ENCODE measurements at regions not wholly inside any gene's neighbourhood (a gene's known extent, or its start where the extent isn't known, plus 50 kb on each side); places are given as distances from the start of the nearest gene placed in this dataset.
"Not testable (repeated sequence)": the region's sequence is repeated elsewhere in the genome, so short reads cannot be mapped to it uniquely, and the experiment has no call there.

DNA sequence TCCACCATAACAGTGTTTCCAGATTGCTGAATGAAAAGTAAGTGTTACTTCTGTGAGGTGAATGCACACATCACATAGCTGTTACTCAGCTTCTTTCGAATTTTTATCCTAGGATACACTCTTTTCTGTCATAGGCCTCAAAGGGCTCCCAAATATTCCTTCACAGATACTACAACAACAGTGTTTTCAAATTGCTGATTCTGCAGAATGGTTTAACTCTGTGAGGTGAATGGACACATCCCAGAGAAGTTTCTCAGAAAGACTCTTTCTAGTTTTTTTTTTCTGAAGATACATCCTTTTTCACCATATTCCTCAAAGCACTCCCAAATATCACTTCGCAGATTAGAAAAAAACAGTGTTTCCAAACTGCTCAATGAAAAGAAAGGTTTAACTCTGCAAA lies 221.1 kb downstream of the OR4A5 start:
- H3K27ac ChIP-seq (ENCODE audit: low read depth, low read length), result no peak overlapping the region
- no peaks in the 10 kb centered on the region for H3K36me3 ChIP-seq (ENCODE audit: insufficient read depth, low read length)
- H3K9me3 ChIP-seq (ENCODE audit: insufficient read depth, low read depth, low read length), result peaks cover 98% of the 10 kb centered on the region
- H3K4me1 ChIP-seq (ENCODE audit: insufficient read depth, low read length), result no peaks in the 10 kb centered on the region
- H3K27me3 ChIP-seq (ENCODE audit: insufficient read depth, low read length), result no peaks in the 10 kb centered on the region
- H3K4me3 ChIP-seq (ENCODE audit: low read length), result no peak overlapping the region
- 68% methylated on average over 2 of the region's 2 CpGs for WGBS
- H3K9ac ChIP-seq (ENCODE audit: low read depth, low read length), result no peak overlapping the region

DNA sequence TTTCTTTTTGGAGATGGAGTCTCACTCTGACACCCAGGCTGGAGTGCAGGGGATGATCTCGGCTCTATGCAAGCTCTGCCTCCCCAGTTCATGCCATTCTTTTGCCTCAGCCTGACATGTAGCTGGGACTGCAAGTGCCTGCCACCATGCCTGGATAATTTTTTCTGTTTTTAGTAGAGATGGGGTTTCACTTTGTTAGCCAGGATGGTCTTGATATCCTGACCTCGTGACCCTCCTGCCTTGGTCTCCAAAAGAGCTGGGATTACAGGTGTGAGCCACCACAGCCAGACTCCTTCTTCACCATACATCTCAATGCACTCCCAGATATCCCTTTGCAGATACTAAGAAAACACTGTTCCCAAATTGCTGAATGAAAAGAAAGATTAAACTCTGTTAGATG lies 224.3 kb downstream of the OR4A5 start:
- no peaks in the 10 kb centered on the region for H3K36me3 ChIP-seq (ENCODE audit: insufficient read depth, low read length)
- no peaks in the 10 kb centered on the region for H3K4me1 ChIP-seq (ENCODE audit: insufficient read depth, low read length)
- WGBS, result 47% methylated on average over 2 of the region's 2 CpGs
- H3K27ac ChIP-seq (ENCODE audit: low read depth, low read length), result no peak overlapping the region
- peaks cover 98% of the 10 kb centered on the region for H3K9me3 ChIP-seq (ENCODE audit: insufficient read depth, low read depth, low read length)
- no peaks in the 10 kb centered on the region for H3K27me3 ChIP-seq (ENCODE audit: insufficient read depth, low read length)
- H3K9ac ChIP-seq (ENCODE audit: low read depth, low read length), result no peak overlapping the region
- H3K4me3 ChIP-seq (ENCODE audit: low read length), result no peak overlapping the region

DNA sequence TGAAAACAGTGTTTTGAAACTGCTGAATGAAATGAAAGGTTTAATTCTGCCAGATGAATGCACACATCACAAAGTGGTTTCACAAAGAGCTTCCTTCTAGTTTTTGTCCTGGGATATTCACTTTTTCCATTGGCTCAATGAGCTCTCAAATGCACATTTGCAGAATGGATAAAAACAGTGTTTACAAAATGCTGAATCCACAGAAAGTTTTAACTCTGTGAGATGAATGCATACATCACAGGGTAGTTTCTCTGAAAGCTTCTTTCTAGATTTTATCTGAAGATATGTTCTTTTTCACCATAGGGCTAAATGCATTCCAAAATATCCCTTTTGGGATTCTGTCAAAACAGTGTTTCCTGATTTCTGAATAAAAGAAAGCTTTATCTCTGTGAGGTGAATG lies 237.6 kb downstream of the OR4A5 start:
- Histone ChIP-seq H3K4me1 (ENCODE audit: insufficient read depth, low read length) (no peaks in the 10 kb centered on the region), H3K4me3 (ENCODE audit: low read length) (no peak overlapping the region), H3K36me3 (ENCODE audit: insufficient read depth, low read length) (no peaks in the 10 kb centered on the region), H3K27me3 (ENCODE audit: insufficient read depth, low read length) (no peaks in the 10 kb centered on the region), H3K9ac (ENCODE audit: low read depth, low read length) (no peak overlapping the region), H3K9me3 (ENCODE audit: insufficient read depth, low read depth, low read length) (peaks cover 79% of the 10 kb centered on the region), H3K27ac (ENCODE audit: low read depth, low read length) (no peak overlapping the region)

DNA sequence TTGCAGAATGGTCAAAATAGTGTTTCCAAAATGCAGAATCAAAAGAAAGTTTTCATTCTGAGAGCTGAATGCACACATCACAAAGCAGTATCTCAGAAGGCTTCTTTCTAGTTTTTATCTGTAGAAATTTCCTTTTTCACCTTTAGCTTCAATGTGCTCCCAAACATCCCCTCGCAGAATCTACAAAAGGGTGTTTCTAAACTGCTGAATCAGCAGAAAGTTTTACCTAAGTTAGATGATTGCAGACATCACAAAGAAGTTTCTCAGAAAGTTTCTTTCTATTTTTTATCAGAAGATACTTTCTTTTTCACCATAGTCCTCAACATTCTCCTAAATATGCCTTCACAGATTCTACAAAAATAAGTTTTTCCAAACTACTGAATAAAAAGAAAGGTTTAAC lies 239.8 kb downstream of the OR4A5 start:
- Histone ChIP-seq H3K27ac (ENCODE audit: low read depth, low read length) (no peak overlapping the region), H3K27me3 (ENCODE audit: insufficient read depth, low read length) (no peaks in the 10 kb centered on the region), H3K36me3 (ENCODE audit: insufficient read depth, low read length) (no peaks in the 10 kb centered on the region), H3K9ac (ENCODE audit: low read depth, low read length) (no peak overlapping the region), H3K4me3 (ENCODE audit: low read length) (no peak overlapping the region), H3K4me1 (ENCODE audit: insufficient read depth, low read length) (no peaks in the 10 kb centered on the region), H3K9me3 (ENCODE audit: insufficient read depth, low read depth, low read length) (peaks cover 58% of the 10 kb centered on the region)
- WGBS, result 100% methylated on average over 1 of the region's 1 CpG

DNA sequence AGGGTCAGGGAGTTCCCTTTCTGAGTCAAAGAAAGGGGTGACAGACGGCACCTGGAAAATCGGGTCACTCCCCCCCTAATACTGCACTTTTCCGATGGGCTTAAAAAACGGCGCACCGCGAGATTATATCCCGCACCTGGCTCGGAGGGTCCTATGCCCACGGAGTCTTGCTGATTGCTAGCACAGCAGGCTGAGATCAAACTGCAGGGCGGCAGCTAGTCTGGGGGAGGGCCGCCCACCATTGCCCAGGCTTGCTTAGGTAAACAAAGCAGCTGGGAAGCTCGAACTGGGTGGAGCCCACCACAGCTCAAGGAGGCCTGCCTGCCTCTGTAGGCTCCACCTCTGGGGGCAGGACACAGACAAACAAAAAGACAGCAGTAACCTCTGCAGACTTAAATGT lies 240.5 kb downstream of the OR4A5 start:
- H3K27me3 ChIP-seq (ENCODE audit: insufficient read depth, low read length); H3K27ac ChIP-seq (ENCODE audit: low read depth, low read length); H3K9ac ChIP-seq (ENCODE audit: low read depth, low read length); H3K4me3 ChIP-seq (ENCODE audit: low read length); H3K4me1 ChIP-seq (ENCODE audit: insufficient read depth, low read length); H3K36me3 ChIP-seq (ENCODE audit: insufficient read depth, low read length): not testable (repeated sequence)
- peaks cover 51% of the 10 kb centered on the region for H3K9me3 ChIP-seq (ENCODE audit: insufficient read depth, low read depth, low read length)
- WGBS, result 88% methylated on average over 12 of the region's 13 CpGs

DNA sequence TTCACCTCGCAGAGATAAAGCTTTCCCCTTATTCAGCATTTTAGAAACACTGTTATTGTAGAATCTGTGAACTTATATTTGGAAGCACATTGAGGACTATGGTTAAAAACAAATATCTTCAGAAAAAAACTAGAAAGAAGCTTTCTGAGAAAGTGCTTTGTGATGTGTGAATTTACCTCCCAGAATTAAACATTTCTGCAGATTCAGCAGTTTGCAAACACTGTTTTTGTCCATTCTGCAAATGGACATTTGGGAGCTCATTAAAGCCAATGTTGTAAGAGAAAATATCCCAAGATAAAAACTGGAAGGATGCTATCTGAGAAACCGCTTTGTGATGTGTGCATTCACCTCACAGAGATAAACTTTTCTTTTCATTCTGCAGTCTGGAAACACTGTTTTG lies 272.7 kb downstream of the OR4A5 start:
- H3K27me3 ChIP-seq (ENCODE audit: insufficient read depth, low read length), result no peaks in the 10 kb centered on the region
- H3K4me1 ChIP-seq (ENCODE audit: insufficient read depth, low read length), result no peaks in the 10 kb centered on the region
- no peak overlapping the region for H3K4me3 ChIP-seq (ENCODE audit: low read length)
- 80% methylated on average over 1 of the region's 2 CpGs for WGBS
- H3K9ac ChIP-seq (ENCODE audit: low read depth, low read length), result no peak overlapping the region
- peaks cover 98% of the 10 kb centered on the region for H3K9me3 ChIP-seq (ENCODE audit: insufficient read depth, low read depth, low read length)
- no peaks in the 10 kb centered on the region for H3K36me3 ChIP-seq (ENCODE audit: insufficient read depth, low read length)
- no peak overlapping the region for H3K27ac ChIP-seq (ENCODE audit: low read depth, low read length)

DNA sequence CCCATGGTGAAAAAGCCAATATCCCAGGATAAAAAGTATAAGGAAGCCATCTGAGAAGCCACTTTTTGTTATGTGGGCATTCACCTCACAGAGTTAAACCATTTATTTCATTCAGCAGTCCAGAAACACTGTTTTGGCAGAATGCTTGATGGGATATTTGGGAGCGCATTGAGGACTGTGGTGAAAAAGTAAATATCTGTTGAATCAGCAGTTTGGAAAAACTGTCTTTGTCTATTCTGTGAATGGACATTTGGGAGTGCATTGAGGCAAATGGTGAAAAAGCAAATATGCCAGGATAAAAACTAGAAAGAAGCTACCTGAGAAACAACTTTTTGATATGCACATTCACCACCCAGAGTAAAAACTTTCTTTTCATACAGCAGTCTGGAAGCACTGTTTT lies 276.2 kb upstream of the TRIM48 start:
- Histone ChIP-seq H3K27me3 (ENCODE audit: insufficient read depth, low read length) (no peaks in the 10 kb centered on the region), H3K36me3 (ENCODE audit: insufficient read depth, low read length) (no peaks in the 10 kb centered on the region), H3K9me3 (ENCODE audit: insufficient read depth, low read depth, low read length) (peaks cover 88% of the 10 kb centered on the region), H3K27ac (ENCODE audit: low read depth, low read length) (no peak overlapping the region), H3K4me1 (ENCODE audit: insufficient read depth, low read length) (no peaks in the 10 kb centered on the region), H3K9ac (ENCODE audit: low read depth, low read length) (no peak overlapping the region), H3K4me3 (ENCODE audit: low read length) (no peak overlapping the region)
- 100% methylated on average over 1 of the region's 1 CpG for WGBS

DNA sequence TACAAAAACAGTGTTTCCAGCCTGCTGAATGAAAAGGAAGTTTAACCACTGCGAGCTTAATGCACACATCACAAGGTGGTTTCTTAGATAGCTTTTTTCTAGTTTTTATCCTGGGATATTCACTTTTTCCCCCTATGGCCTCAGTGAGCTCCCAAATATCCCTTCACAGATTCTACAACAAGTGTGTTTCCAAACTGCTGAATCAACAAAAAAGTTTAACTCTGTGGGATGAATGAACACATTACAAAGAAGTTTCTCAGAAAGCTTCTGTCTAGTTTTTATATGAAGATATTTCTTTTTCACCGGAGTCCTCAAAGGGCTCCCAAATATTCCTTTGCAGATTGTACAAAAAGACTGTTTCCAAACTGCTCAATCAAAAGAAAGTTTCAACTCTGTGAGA lies 233.1 kb upstream of the TRIM48 start:
- peaks cover 97% of the 10 kb centered on the region for H3K9me3 ChIP-seq (ENCODE audit: insufficient read depth, low read depth, low read length)
- 69% methylated on average over 2 of the region's 2 CpGs for WGBS
- not testable (repeated sequence) for H3K9ac ChIP-seq (ENCODE audit: low read depth, low read length)

DNA sequence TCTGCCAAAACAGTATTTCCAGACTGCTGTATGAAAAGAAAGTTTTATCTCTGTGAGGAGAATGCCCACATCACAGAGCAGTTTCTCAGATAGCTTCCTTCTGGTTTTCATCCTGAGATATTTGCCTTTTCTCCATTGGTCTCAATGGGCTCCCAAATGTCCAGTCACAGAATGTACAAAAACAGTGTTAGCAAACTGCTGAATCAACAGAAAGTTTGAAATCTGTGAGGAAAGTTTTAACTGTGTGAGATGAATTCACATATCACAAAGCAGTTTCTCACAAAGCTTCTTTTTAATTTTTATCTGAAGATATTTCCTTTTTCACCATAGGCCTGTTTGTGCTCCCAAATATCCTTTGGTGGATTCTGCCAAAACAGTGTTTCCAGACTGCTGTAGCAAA lies 207.2 kb upstream of the TRIM48 start:
- H3K4me1 ChIP-seq (ENCODE audit: insufficient read depth, low read length), result no peaks in the 10 kb centered on the region
- H3K9me3 ChIP-seq (ENCODE audit: insufficient read depth, low read depth, low read length), result peaks cover 96% of the 10 kb centered on the region
- H3K27ac ChIP-seq (ENCODE audit: low read depth, low read length), result no peak overlapping the region
- H3K9ac ChIP-seq (ENCODE audit: low read depth, low read length), result no peak overlapping the region
- no peaks in the 10 kb centered on the region for H3K36me3 ChIP-seq (ENCODE audit: insufficient read depth, low read length)
- H3K27me3 ChIP-seq (ENCODE audit: insufficient read depth, low read length), result no peaks in the 10 kb centered on the region
- H3K4me3 ChIP-seq (ENCODE audit: low read length), result no peak overlapping the region

More for the DNA sequence above, 233.1 kb upstream of the TRIM48 start:
- H3K27me3 ChIP-seq (ENCODE audit: insufficient read depth, low read length); H3K27ac ChIP-seq (ENCODE audit: low read depth, low read length); H3K4me1 ChIP-seq (ENCODE audit: insufficient read depth, low read length); H3K36me3 ChIP-seq (ENCODE audit: insufficient read depth, low read length); H3K4me3 ChIP-seq (ENCODE audit: low read length): not testable (repeated sequence)

DNA sequence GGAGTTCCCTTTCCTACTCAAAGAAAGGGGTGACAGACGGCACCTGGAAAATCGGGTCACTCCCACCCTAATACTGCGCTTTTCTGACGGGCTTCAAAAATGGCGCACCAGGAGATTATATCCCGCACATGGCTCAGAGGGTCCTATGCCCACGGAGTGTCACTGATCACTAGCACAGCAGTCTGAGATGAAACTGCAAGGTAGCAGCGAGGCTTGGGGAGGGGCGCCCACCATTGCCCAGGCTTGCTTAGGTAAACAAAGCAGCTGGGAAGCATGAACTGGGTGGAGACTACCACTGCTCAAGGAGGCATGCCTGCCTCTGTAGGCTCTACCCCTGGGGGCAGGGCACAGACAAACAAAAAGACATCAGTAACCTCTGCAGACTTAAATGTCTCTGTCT lies 177.4 kb upstream of the TRIM48 start:
- not testable (repeated sequence) for H3K36me3 ChIP-seq (ENCODE audit: insufficient read depth, low read length); H3K4me3 ChIP-seq (ENCODE audit: low read length); H3K27ac ChIP-seq (ENCODE audit: low read depth, low read length); H3K9ac ChIP-seq (ENCODE audit: low read depth, low read length); H3K27me3 ChIP-seq (ENCODE audit: insufficient read depth, low read length); H3K4me1 ChIP-seq (ENCODE audit: insufficient read depth, low read length)
- H3K9me3 ChIP-seq (ENCODE audit: insufficient read depth, low read depth, low read length), result peaks cover 67% of the 10 kb centered on the region
- WGBS, result 91% methylated on average over 9 of the region's 9 CpGs

DNA sequence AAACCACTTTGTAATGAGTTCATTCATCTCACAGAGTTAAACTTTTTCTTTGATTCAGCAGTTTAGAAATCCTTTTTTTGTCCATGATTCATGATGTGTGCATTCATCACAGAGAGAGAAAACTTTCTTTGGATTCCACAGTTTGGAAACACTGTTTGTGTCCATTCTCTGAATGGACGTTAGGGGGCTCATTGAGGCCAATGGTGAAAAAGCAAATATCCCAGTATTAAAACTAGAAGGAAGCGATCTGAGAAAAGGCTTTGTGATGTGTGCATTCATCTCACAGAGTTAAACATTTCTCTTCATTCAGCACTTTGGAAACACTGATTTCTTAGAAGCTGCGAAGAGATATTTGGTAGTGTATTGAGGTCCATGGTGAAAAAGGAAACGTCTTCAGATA lies 155.6 kb upstream of the TRIM48 start:
- no peaks in the 10 kb centered on the region for H3K36me3 ChIP-seq (ENCODE audit: insufficient read depth, low read length)
- no peaks in the 10 kb centered on the region for H3K27me3 ChIP-seq (ENCODE audit: insufficient read depth, low read length)
- no peaks in the 10 kb centered on the region for H3K4me1 ChIP-seq (ENCODE audit: insufficient read depth, low read length)
- no peak overlapping the region for H3K27ac ChIP-seq (ENCODE audit: low read depth, low read length)
- peaks cover 69% of the 10 kb centered on the region for H3K9me3 ChIP-seq (ENCODE audit: insufficient read depth, low read depth, low read length)
- 81% methylated on average over 4 of the region's 4 CpGs for whole genome bisulfite sequencing
- H3K9ac ChIP-seq (ENCODE audit: low read depth, low read length), result no peak overlapping the region
- H3K4me3 ChIP-seq (ENCODE audit: low read length), result no peak overlapping the region

All from HUES64 (cell line).